ENCODE measurements at regions not wholly inside any gene's neighbourhood (a gene's known extent, or its start where the extent isn't known, plus 50 kb on each side); places are given as distances from the start of the nearest gene placed in this dataset.

DNA sequence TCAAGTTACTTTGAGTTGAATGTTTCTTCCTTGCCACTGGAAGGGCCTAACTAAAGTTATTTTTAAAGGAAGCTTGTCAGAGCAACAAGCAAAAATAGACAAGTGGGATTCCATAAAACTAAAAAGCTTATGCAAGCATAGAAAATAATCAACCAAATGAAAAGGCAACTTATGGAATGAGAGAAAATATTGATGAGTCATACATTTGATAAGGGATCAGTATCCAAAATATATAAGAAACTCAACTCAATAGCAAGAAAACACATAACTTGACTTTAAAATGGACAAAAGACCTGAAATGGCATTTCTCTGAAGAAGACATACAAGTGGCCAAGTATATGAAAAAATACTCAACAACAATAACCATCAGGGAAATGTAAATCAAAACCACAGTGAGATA lies 264.5 kb upstream of the UBASH3B start:
- H3K27ac ChIP-seq (ENCODE audit: control insufficient read depth, insufficient read depth, low read length), result no peak overlapping the region
- H2AFZ ChIP-seq (ENCODE audit: control insufficient read depth, low read length), result no peak overlapping the region
- H3K9me3 ChIP-seq (ENCODE audit: control insufficient read depth, low read depth, low read length), result no peaks in the 10 kb centered on the region
- no peak overlapping the region for H3K4me3 ChIP-seq (ENCODE audit: control insufficient read depth in 2 of 3, extremely low read depth in 1 of 3, insufficient read depth in 2 of 3, low read depth in 1 of 3, low read length in 3 of 3)
- H3K4me2 ChIP-seq (ENCODE audit: control insufficient read depth, extremely low read depth, insufficient read depth, low read depth, low read length), result no peak overlapping the region
- no peaks in the 10 kb centered on the region for H3K79me2 ChIP-seq (ENCODE audit: control insufficient read depth, insufficient read depth, low read length)
- no peak overlapping the region for H3K9ac ChIP-seq (ENCODE audit: control insufficient read depth, extremely low read depth, insufficient read depth, low read length)
- FAIRE-seq (no peak), DNase-seq (ENCODE audit: low read depth, low spot score) (no peak)
- no peaks in the 10 kb centered on the region for H3K4me1 ChIP-seq (ENCODE audit: control insufficient read depth, extremely low read depth, insufficient read depth, low read length)
- TF ChIP-seq, protein P1, sequence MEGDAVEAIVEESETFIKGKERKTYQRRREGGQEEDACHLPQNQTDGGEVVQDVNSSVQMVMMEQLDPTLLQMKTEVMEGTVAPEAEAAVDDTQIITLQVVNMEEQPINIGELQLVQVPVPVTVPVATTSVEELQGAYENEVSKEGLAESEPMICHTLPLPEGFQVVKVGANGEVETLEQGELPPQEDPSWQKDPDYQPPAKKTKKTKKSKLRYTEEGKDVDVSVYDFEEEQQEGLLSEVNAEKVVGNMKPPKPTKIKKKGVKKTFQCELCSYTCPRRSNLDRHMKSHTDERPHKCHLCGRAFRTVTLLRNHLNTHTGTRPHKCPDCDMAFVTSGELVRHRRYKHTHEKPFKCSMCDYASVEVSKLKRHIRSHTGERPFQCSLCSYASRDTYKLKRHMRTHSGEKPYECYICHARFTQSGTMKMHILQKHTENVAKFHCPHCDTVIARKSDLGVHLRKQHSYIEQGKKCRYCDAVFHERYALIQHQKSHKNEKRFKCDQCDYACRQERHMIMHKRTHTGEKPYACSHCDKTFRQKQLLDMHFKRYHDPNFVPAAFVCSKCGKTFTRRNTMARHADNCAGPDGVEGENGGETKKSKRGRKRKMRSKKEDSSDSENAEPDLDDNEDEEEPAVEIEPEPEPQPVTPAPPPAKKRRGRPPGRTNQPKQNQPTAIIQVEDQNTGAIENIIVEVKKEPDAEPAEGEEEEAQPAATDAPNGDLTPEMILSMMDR (optimal IDR thresholded peaks at IDR 0.05 in 1 of 3, IDR thresholded peaks at IDR 0.05 in 1 of 3, conservative IDR thresholded peaks at IDR 0.05 in 1 of 3; ENCODE audit: extremely low read depth in 1 of 3, insufficient read depth in 2 of 3, low read length in 3 of 3), result no peak
- no peak for TF ChIP-seq EZH2 (IDR thresholded peaks at IDR 0.05; ENCODE audit: low read length)
- H3K27me3 ChIP-seq (ENCODE audit: control insufficient read depth, extremely low read depth, insufficient read depth, low read length), result peaks cover 4% of the 10 kb centered on the region
- H3K9me1 ChIP-seq (ENCODE audit: control insufficient read depth, extremely low read depth, insufficient read depth, low read length), result no peaks in the 10 kb centered on the region
- dilution Hi-C loops (cut with MboI; ENCODE audit: extremely low pct_ligation_motif_present, low sequenced_read_pairs), result no loop called here
- no peaks in the 10 kb centered on the region for H4K20me1 ChIP-seq (ENCODE audit: control insufficient read depth, extremely low read depth, insufficient read depth, low read length)
- no peaks in the 10 kb centered on the region for H3K36me3 ChIP-seq (ENCODE audit: control insufficient read depth in 2 of 2, extremely low read depth in 1 of 2, insufficient read depth in 2 of 2, low read length in 2 of 2)

DNA sequence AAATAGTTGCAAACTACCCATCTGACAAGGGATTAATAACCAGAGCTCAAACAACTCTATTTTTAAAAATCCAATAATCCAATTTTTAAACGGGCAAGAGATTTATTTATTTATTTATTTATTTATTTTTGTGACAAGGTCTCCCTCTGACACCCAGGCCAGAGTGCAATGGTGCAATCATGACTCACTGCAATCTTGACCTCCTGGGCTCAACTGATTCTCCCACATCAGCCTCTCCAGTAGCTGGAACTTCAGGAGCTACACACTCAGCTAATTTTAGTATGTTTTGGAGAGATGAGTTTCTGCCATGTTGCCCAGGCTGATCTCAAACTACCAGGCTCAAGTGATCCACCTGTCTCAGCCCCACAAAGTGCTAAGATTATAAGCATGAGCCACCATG lies 267.2 kb upstream of the BLID start:
- no peaks in the 10 kb centered on the region for H3K9me3 ChIP-seq (ENCODE audit: control insufficient read depth, low read depth, low read length)
- no peaks in the 10 kb centered on the region for H4K20me1 ChIP-seq (ENCODE audit: control insufficient read depth, extremely low read depth, insufficient read depth, low read length)
- no peak overlapping the region for H2AFZ ChIP-seq (ENCODE audit: control insufficient read depth, low read length)
- H3K27ac ChIP-seq (ENCODE audit: control insufficient read depth, insufficient read depth, low read length), result no peak overlapping the region
- FAIRE-seq, result no peak
- no peak for DNase-seq (ENCODE audit: low read depth, low spot score)
- no peaks in the 10 kb centered on the region for H3K36me3 ChIP-seq (ENCODE audit: control insufficient read depth in 2 of 2, extremely low read depth in 1 of 2, insufficient read depth in 2 of 2, low read length in 2 of 2)
- no peaks in the 10 kb centered on the region for H3K79me2 ChIP-seq (ENCODE audit: control insufficient read depth, insufficient read depth, low read length)
- H3K4me3 ChIP-seq (ENCODE audit: control insufficient read depth in 2 of 3, extremely low read depth in 1 of 3, insufficient read depth in 2 of 3, low read depth in 1 of 3, low read length in 3 of 3), result no peak overlapping the region
- H3K4me2 ChIP-seq (ENCODE audit: control insufficient read depth, extremely low read depth, insufficient read depth, low read depth, low read length), result no peak overlapping the region
- no peaks in the 10 kb centered on the region for H3K9me1 ChIP-seq (ENCODE audit: control insufficient read depth, extremely low read depth, insufficient read depth, low read length)
- TF ChIP-seq, protein P1 (optimal IDR thresholded peaks at IDR 0.05 in 1 of 3, IDR thresholded peaks at IDR 0.05 in 1 of 3, conservative IDR thresholded peaks at IDR 0.05 in 1 of 3; ENCODE audit: extremely low read depth in 1 of 3, insufficient read depth in 2 of 3, low read length in 3 of 3), result no peak
- TF ChIP-seq EZH2 (IDR thresholded peaks at IDR 0.05; ENCODE audit: low read length), result no peak
- H3K4me1 ChIP-seq (ENCODE audit: control insufficient read depth, extremely low read depth, insufficient read depth, low read length), result no peaks in the 10 kb centered on the region
- H3K9ac ChIP-seq (ENCODE audit: control insufficient read depth, extremely low read depth, insufficient read depth, low read length), result no peak overlapping the region
- H3K27me3 ChIP-seq (ENCODE audit: control insufficient read depth, extremely low read depth, insufficient read depth, low read length), result no peaks in the 10 kb centered on the region
- dilution Hi-C loops (cut with MboI; ENCODE audit: extremely low pct_ligation_motif_present, low sequenced_read_pairs), result no loop called here
